Uterus (tissue), 3 donors: ENCODE measurements at regions not wholly inside any gene's neighbourhood (a gene's known extent, or its start where the extent isn't known, plus 50 kb on each side); places are given as distances from the start of the nearest gene placed in this dataset.

Source experiments
- DNase-seq, 2 donors: peaks; one replicate each; pipeline ENCODE4 v3.0.0-alpha.2; 2019 to 2020
- H3K27ac ChIP-seq, 2 donors: fragments of 200-600 bp; sonication (generic); 1 replicate in 1 of 2; 2 replicates in 1 of 2; pipeline ENCODE4 v1.5.1; 2016 to 2018
- H3K27me3 ChIP-seq, 2 donors: fragments of 200-600 bp; sonication (generic); one replicate each; pipeline ENCODE4 v1.5.1; 2018 to 2019; ENCODE audit warnings: control low read depth in 1 of 2
- H3K36me3 ChIP-seq, 2 donors: fragments of 200-600 bp; sonication (generic); one replicate each; pipeline ENCODE4 v1.5.1; 2019; ENCODE audit warnings: control low read depth in 1 of 2
- H3K4me1 ChIP-seq, 2 donors: fragments of 200-600 bp; sonication (generic); one replicate each; pipeline ENCODE4 v1.5.1; 2018 to 2019; ENCODE audit warnings: control low read depth in 1 of 2
- H3K4me3 ChIP-seq, 2 donors: fragments of 200-600 bp; sonication (generic); 1 replicate in 1 of 2; 2 replicates in 1 of 2; pipeline ENCODE4 v1.5.1; 2018 to 2019; ENCODE audit warnings: mild to moderate bottlenecking in 1 of 2
- H3K9me3 ChIP-seq, 2 donors: fragments of 200-600 bp; sonication (generic); one replicate each; pipeline ENCODE4 v1.5.1; 2019; ENCODE audit warnings: control low read depth in 1 of 2
- CTCF ChIP-seq, 4 experiments: fragments of 200-600 bp in 2 of 4; fragments of 450-650 bp in 2 of 4; sonication (generic) in 2 of 4; IDR thresholded peaks; one replicate each; pipeline ENCODE4 v1.5.1; 2016 to 2019; ENCODE audit warnings: antibody characterized with exemption in 4 of 4, mild to moderate bottlenecking in 2 of 4, moderate library complexity in 1 of 4
- POLR2A ChIP-seq, 2 donors: fragments of 450-650 bp; IDR thresholded peaks; one replicate each; pipeline ENCODE4 v1.6.1; 2016; ENCODE audit warnings: antibody characterized with exemption in 2 of 2, mild to moderate bottlenecking in 1 of 2, moderate library complexity in 1 of 2
- intact Hi-C: fragments of 100-400 bp; cut with DNase I; formaldehyde crosslinking; loops from one replicate; pipeline ENCODE4 v1.15.1; 2023; ENCODE audit warnings: low total_unique reads
- donor health status: DM: yes; HTN: yes; CAD: no.

- Histone ChIP-seq H3K4me3 (no peak overlapping the region), H3K4me1 (no peaks in the 10 kb centered on the region), H3K9me3 (no peaks in the 10 kb centered on the region), H3K36me3 (no peaks in the 10 kb centered on the region), H3K27ac (no peak overlapping the region), H3K27me3 (no peaks in the 10 kb centered on the region)
- intact Hi-C loops, result no loop called here
- TF ChIP-seq POLR2A (IDR thresholded peaks at IDR 0.05), result no peak
- TF ChIP-seq CTCF (IDR thresholded peaks at IDR 0.05), result no peak
- DNase-seq, result no peak
These were observed 873.1 kb upstream of the CTNND2 start for GRCh38 chr5:12777342-12777741.

DNA sequence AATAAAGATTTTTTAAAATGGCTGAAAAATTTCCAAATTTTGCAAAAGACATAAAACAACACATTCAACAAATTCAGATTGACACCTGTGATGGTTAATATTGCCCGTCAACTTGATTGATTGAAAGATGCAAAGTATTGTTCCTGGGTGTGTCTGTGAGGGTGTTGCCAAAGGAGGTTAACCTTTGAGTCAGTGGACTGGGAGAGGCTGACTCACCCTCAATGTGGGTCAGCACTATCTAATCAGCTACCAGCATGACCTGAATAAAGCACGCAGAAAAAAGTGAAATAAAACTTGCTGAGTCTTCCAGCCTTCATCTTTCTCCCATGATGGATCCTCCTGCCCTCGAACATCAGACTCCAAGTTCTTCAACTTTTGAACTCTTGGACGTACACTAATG lies 868.0 kb upstream of the CTNND2 start:
- DNase-seq, result no peak
- H3K9me3 ChIP-seq, result no peaks in the 10 kb centered on the region
- TF ChIP-seq CTCF (IDR thresholded peaks at IDR 0.05) (no peak), POLR2A (IDR thresholded peaks at IDR 0.05) (no peak)
- no peaks in the 10 kb centered on the region for H3K27me3 ChIP-seq
- H3K4me3 ChIP-seq, result no peak overlapping the region
- no peaks in the 10 kb centered on the region for H3K4me1 ChIP-seq
- H3K27ac ChIP-seq, result no peak overlapping the region
- intact Hi-C loops, result no loop called here
- no peaks in the 10 kb centered on the region for H3K36me3 ChIP-seq

GRCh38 chr5:12759377-12759776 lies 855.1 kb upstream of the CTNND2 start:
- TF ChIP-seq POLR2A (IDR thresholded peaks at IDR 0.05), result no peak
- H3K27ac ChIP-seq, result no peak overlapping the region
- no peaks in the 10 kb centered on the region for H3K4me1 ChIP-seq
- H3K4me3 ChIP-seq, result no peak overlapping the region
- intact Hi-C loops, result no loop called here
- H3K27me3 ChIP-seq, result no peaks in the 10 kb centered on the region
- no peaks in the 10 kb centered on the region for H3K36me3 ChIP-seq
- no peaks in the 10 kb centered on the region for H3K9me3 ChIP-seq
- DNase-seq, result no peak

GRCh38 chr5:12757035-12757434 lies 852.8 kb upstream of the CTNND2 start:
- Histone ChIP-seq H3K4me1 (no peaks in the 10 kb centered on the region), H3K27me3 (no peaks in the 10 kb centered on the region), H3K4me3 (no peak overlapping the region), H3K27ac (no peak overlapping the region), H3K9me3 (no peaks in the 10 kb centered on the region), H3K36me3 (peaks cover 0 to 3% of the 10 kb centered on the region in 2 donors)
- intact Hi-C loops, result no loop called here
- TF ChIP-seq POLR2A (IDR thresholded peaks at IDR 0.05), result no peak
- no peak for TF ChIP-seq CTCF (IDR thresholded peaks at IDR 0.05)
- DNase-seq, result no peak

GRCh38 chr5:12745537-12745936 lies 841.3 kb upstream of the CTNND2 start:
- Histone ChIP-seq H3K27me3 (no peaks in the 10 kb centered on the region), H3K27ac (no peak overlapping the region), H3K9me3 (no peaks in the 10 kb centered on the region), H3K4me1 (no peaks in the 10 kb centered on the region), H3K4me3 (no peak overlapping the region), H3K36me3 (no peaks in the 10 kb centered on the region)
- intact Hi-C loops, result no loop called here
- DNase-seq, result no peak
- TF ChIP-seq POLR2A (IDR thresholded peaks at IDR 0.05), result no peak
- TF ChIP-seq CTCF (IDR thresholded peaks at IDR 0.05), result no peak

DNA sequence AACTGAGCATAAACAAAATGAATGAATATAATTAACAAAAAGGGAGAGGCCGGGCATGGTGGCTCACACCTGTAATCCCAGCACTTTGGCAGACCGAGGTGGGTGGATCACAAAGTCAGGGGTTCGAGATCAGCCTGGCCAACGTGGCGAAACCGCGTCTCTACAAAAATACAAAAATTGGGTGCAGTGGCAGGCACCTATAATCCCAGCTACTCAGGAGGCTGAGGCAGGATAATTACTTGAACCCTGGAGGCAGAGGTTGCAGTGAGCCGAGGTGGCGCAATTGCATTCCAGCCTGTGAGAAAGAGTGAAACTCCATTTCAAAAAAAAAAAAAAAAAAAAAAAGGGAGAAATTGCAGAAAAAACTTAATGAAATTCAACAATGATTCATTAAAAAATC lies 839.3 kb upstream of the CTNND2 start:
- intact Hi-C loops, result no loop called here
- H3K27ac ChIP-seq, result no peak overlapping the region
- H3K4me1 ChIP-seq, result no peaks in the 10 kb centered on the region
- H3K36me3 ChIP-seq, result no peaks in the 10 kb centered on the region
- TF ChIP-seq CTCF (IDR thresholded peaks at IDR 0.05) (no peak), POLR2A (IDR thresholded peaks at IDR 0.05) (no peak)
- H3K27me3 ChIP-seq, result no peaks in the 10 kb centered on the region
- no peak for DNase-seq
- H3K9me3 ChIP-seq, result no peaks in the 10 kb centered on the region
- H3K4me3 ChIP-seq, result no peak overlapping the region
